ENCODE measurements at regions not wholly inside any gene's neighbourhood (a gene's known extent, or its start where the extent isn't known, plus 50 kb on each side); places are given as distances from the start of the nearest gene placed in this dataset.

DNA sequence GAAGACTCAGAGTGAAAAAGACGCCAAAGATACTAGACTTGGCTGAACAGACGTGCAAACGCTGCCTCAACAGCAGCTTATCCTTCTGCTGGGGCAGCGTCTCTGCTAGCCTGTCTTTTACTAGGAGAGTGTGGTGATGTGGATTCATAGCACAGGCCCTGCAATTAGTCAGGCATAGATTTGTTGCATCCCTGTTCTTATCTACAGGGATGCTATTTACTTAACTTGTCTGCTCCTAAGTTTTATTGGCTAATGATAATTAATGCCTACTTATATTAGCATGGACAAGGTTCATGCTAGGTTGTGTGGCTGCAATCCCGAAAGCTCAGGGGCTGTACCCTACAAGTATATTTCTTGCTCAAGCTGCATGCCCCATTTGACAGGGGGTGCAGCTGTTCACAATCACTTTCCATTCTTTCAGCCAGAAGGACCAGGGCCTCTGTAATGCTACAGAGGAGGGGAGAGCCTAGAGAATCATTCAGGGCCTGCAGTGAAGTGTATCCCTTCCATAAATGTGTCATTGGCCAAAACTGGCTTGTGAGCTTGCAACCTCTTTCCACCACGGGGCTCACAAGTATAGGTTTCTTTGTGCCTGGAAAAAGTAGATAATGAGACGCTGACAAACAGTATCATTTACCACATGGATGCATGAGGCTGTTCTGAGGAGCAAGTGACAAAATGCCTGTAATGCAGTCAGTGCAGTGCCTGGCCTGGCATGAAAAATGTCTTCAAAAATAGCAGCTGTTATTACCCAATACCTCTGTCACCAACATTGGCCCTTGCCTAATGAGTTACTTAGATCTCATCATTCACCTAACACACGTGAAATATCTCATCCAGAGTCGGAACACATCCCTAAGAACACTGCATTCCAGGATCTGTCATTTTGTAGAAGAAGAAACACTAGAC lies 685.8 kb upstream of the API5 start:
- H3K36me3 ChIP-seq (ENCODE audit: control insufficient read depth, insufficient read depth, low read length): no peaks in the 10 kb centered on the region
- no peaks in the 10 kb centered on the region for H3K27me3 ChIP-seq (ENCODE audit: control insufficient read depth, insufficient read depth, low read length)
- no peaks in the 10 kb centered on the region for H3K4me1 ChIP-seq (ENCODE audit: control insufficient read depth, extremely low read depth, insufficient read depth, low read length)
- no peak overlapping the region for H3K9ac ChIP-seq (ENCODE audit: insufficient read depth, low read length)
- H3K9me3 ChIP-seq (ENCODE audit: control insufficient read depth, insufficient read depth, low read depth, low read length): no peaks in the 10 kb centered on the region
- no peaks in the 10 kb centered on the region for H4K20me1 ChIP-seq (ENCODE audit: control insufficient read depth, extremely low read depth, insufficient read depth, low read length)
- DNase-seq (ENCODE audit: low read depth in 2 of 2): no peak
- H2AFZ ChIP-seq (ENCODE audit: low read length): no peak overlapping the region
- TF ChIP-seq EZH2 (IDR thresholded peaks at IDR 0.05; ENCODE audit: low read length, missing control alignments): no peak
- TF ChIP-seq, protein P1, sequence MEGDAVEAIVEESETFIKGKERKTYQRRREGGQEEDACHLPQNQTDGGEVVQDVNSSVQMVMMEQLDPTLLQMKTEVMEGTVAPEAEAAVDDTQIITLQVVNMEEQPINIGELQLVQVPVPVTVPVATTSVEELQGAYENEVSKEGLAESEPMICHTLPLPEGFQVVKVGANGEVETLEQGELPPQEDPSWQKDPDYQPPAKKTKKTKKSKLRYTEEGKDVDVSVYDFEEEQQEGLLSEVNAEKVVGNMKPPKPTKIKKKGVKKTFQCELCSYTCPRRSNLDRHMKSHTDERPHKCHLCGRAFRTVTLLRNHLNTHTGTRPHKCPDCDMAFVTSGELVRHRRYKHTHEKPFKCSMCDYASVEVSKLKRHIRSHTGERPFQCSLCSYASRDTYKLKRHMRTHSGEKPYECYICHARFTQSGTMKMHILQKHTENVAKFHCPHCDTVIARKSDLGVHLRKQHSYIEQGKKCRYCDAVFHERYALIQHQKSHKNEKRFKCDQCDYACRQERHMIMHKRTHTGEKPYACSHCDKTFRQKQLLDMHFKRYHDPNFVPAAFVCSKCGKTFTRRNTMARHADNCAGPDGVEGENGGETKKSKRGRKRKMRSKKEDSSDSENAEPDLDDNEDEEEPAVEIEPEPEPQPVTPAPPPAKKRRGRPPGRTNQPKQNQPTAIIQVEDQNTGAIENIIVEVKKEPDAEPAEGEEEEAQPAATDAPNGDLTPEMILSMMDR (conservative IDR thresholded peaks at IDR 0.05 in 1 of 2, IDR thresholded peaks at IDR 0.05 in 1 of 2; ENCODE audit: low read depth in 1 of 2, low read length in 2 of 2): no peak
- H3K27ac ChIP-seq (ENCODE audit: insufficient read depth, low read length): no peak overlapping the region
- no peaks in the 10 kb centered on the region for H3K79me2 ChIP-seq (ENCODE audit: control insufficient read depth, insufficient read depth, low read length)
- H3K4me2 ChIP-seq (ENCODE audit: extremely low read depth, insufficient read depth, low read length): no peak overlapping the region
- H3K4me3 ChIP-seq (replicated peaks in 1 of 4; ENCODE audit: control extremely low read depth in 1 of 4, insufficient read depth in 1 of 4, low read depth in 3 of 4, low read length in 4 of 4): no peak overlapping the region

DNA sequence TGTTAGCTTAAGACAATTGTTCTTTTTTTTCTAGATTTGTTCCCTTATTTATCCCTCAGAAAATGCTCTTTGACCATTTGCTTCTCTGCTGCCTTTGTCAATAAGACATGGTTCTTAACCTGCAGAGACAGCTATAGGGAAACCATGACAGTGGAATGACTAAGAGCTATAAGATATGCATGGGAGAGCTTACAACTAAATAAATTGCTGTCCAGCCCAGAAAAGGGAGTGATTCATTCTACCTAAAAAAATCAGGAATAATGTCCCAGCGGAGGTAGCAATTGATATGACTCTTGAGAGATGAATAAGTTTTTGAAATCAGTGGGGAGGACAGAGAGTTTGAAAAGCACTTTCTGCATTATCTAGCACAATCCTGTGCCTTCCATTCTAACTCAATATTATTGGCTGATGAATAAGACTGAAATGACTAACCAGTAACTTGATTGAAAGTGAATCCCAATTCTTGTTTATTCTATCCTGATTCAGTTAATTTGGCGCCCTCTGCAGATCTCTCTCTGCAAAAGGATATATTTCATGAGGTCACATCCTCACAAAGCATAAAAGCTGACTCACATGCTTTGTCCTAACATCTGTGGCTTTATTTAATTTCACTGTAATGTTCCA lies 680.5 kb upstream of the API5 start:
- Histone ChIP-seq H3K9ac (ENCODE audit: insufficient read depth, low read length) (no peak overlapping the region), H3K9me3 (ENCODE audit: control insufficient read depth, insufficient read depth, low read depth, low read length) (no peaks in the 10 kb centered on the region), H3K27me3 (ENCODE audit: control insufficient read depth, insufficient read depth, low read length) (no peaks in the 10 kb centered on the region), H2AFZ (ENCODE audit: low read length) (no peak overlapping the region), H3K36me3 (ENCODE audit: control insufficient read depth, insufficient read depth, low read length) (no peaks in the 10 kb centered on the region), H3K4me3 (replicated peaks in 1 of 4; ENCODE audit: control extremely low read depth in 1 of 4, insufficient read depth in 1 of 4, low read depth in 3 of 4, low read length in 4 of 4) (no peak overlapping the region), H3K27ac (ENCODE audit: insufficient read depth, low read length) (no peak overlapping the region), H3K4me1 (ENCODE audit: control insufficient read depth, extremely low read depth, insufficient read depth, low read length) (no peaks in the 10 kb centered on the region), H3K79me2 (ENCODE audit: control insufficient read depth, insufficient read depth, low read length) (no peaks in the 10 kb centered on the region), H4K20me1 (ENCODE audit: control insufficient read depth, extremely low read depth, insufficient read depth, low read length) (no peaks in the 10 kb centered on the region), H3K4me2 (ENCODE audit: extremely low read depth, insufficient read depth, low read length) (no peak overlapping the region)
- peak in 1 of 2 donors; percentile 60 for DNase-seq (ENCODE audit: low read depth in 2 of 2)
- no peak for TF ChIP-seq EZH2 (IDR thresholded peaks at IDR 0.05; ENCODE audit: low read length, missing control alignments)
- TF ChIP-seq, protein P1 (conservative IDR thresholded peaks at IDR 0.05 in 1 of 2, IDR thresholded peaks at IDR 0.05 in 1 of 2; ENCODE audit: low read depth in 1 of 2, low read length in 2 of 2): no peak

DNA sequence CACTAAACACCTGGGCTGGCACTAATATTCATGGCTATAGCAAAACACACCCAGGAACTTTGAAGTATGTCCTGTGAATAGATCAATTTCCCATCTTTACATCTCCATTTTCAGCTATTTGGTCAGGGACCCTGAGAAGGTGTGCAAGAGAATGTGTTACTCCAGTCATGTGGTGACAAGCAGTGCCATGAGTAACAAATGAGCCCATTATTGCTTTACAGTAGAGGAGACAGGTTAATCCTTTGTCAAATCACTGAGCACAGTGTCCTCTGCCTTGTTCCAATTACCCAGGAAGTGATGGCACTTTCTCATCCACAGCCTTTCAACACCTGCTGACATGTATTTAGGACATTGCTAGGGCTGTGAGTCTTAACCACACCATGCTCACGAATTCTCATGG lies 664.8 kb upstream of the API5 start:
- H3K27me3 ChIP-seq (ENCODE audit: control insufficient read depth, insufficient read depth, low read length): no peaks in the 10 kb centered on the region
- no peak overlapping the region for H3K9ac ChIP-seq (ENCODE audit: insufficient read depth, low read length)
- no peak for DNase-seq (ENCODE audit: low read depth in 2 of 2)
- no peak overlapping the region for H3K27ac ChIP-seq (ENCODE audit: insufficient read depth, low read length)
- H3K36me3 ChIP-seq (ENCODE audit: control insufficient read depth, insufficient read depth, low read length): no peaks in the 10 kb centered on the region
- no peaks in the 10 kb centered on the region for H3K4me1 ChIP-seq (ENCODE audit: control insufficient read depth, extremely low read depth, insufficient read depth, low read length)
- no peak overlapping the region for H3K4me2 ChIP-seq (ENCODE audit: extremely low read depth, insufficient read depth, low read length)
- TF ChIP-seq EZH2 (IDR thresholded peaks at IDR 0.05; ENCODE audit: low read length, missing control alignments): no peak
- TF ChIP-seq, protein P1 (conservative IDR thresholded peaks at IDR 0.05 in 1 of 2, IDR thresholded peaks at IDR 0.05 in 1 of 2; ENCODE audit: low read depth in 1 of 2, low read length in 2 of 2): no peak
- no peak overlapping the region for H3K4me3 ChIP-seq (replicated peaks in 1 of 4; ENCODE audit: control extremely low read depth in 1 of 4, insufficient read depth in 1 of 4, low read depth in 3 of 4, low read length in 4 of 4)
- H4K20me1 ChIP-seq (ENCODE audit: control insufficient read depth, extremely low read depth, insufficient read depth, low read length): no peaks in the 10 kb centered on the region
- H2AFZ ChIP-seq (ENCODE audit: low read length): no peak overlapping the region
- H3K79me2 ChIP-seq (ENCODE audit: control insufficient read depth, insufficient read depth, low read length): no peaks in the 10 kb centered on the region
- H3K9me3 ChIP-seq (ENCODE audit: control insufficient read depth, insufficient read depth, low read depth, low read length): no peaks in the 10 kb centered on the region
